Keratinocyte (primary cell): ENCODE measurements at regions not wholly inside any gene's neighbourhood (a gene's known extent, or its start where the extent isn't known, plus 50 kb on each side); places are given as distances from the start of the nearest gene placed in this dataset.

Experiments
- DNase-seq: peaks from one replicate; pipeline ENCODE4 v3.0.0-alpha.2; 2011; ENCODE audit warnings: low read depth, missing footprints, low spot score
- FAIRE-seq: peaks from 2 replicates; lab custom pipeline; 2011; peaks lifted over from hg19 to GRCh38; lab: Jason Lieb, UNC
- H2AFZ ChIP-seq: 2 replicates; pipeline ENCODE4 v1.6.0; 2012; ENCODE audit warnings: low read length, control low read depth, inconsistent platforms; ENCODE audit not compliant: control insufficient read depth
- H3K27ac ChIP-seq: 2 replicates; pipeline ENCODE4 v1.5.1; 2011; ENCODE audit warnings: low read length; ENCODE audit not compliant: control insufficient read depth, insufficient read depth
- H3K27me3 ChIP-seq: 3 replicates; pipeline ENCODE4 v1.6.0; 2011; ENCODE audit warnings: low read length; ENCODE audit not compliant: control insufficient read depth, insufficient read depth; ENCODE audit errors: extremely low read depth
- H3K36me3 ChIP-seq, 2 experiments: 2 replicates in 1 of 2; 3 replicates in 1 of 2; pipeline ENCODE4 v1.5.1; 2011; ENCODE audit warnings: low read length in 2 of 2, mild to moderate bottlenecking in 1 of 2; ENCODE audit not compliant: control insufficient read depth in 2 of 2, insufficient read depth in 2 of 2; ENCODE audit errors: extremely low read depth in 1 of 2
- H3K4me1 ChIP-seq: 3 replicates; pipeline ENCODE4 v1.5.1; 2011; ENCODE audit warnings: low read length; ENCODE audit not compliant: control insufficient read depth, insufficient read depth; ENCODE audit errors: extremely low read depth
- H3K4me2 ChIP-seq: 3 replicates; pipeline ENCODE4 v1.6.0; 2011; ENCODE audit warnings: low read depth, low read length; ENCODE audit not compliant: control insufficient read depth, insufficient read depth; ENCODE audit errors: extremely low read depth
- H3K4me3 ChIP-seq, 3 experiments: fragments of 200-600 bp in 1 of 3; sonication (generic) in 1 of 3; 2 replicates in 2 of 3; 3 replicates in 1 of 3; pipeline ENCODE4 v1.5.1; 2011 to 2016; ENCODE audit warnings: low read length in 3 of 3, mild to moderate bottlenecking in 3 of 3, control low read depth in 2 of 3, inconsistent platforms in 1 of 3, low read depth in 1 of 3, mixed read lengths in 1 of 3, mixed run types in 1 of 3, moderate library complexity in 1 of 3; ENCODE audit not compliant: control insufficient read depth in 2 of 3, insufficient read depth in 2 of 3; ENCODE audit errors: extremely low read depth in 1 of 3
- H3K79me2 ChIP-seq: 2 replicates; pipeline ENCODE4 v1.6.0; 2012; ENCODE audit warnings: low read length; ENCODE audit not compliant: control insufficient read depth, insufficient read depth
- H3K9ac ChIP-seq: 3 replicates; pipeline ENCODE4 v1.6.0; 2011; ENCODE audit warnings: low read length; ENCODE audit not compliant: control insufficient read depth, insufficient read depth; ENCODE audit errors: extremely low read depth
- H3K9me1 ChIP-seq: 3 replicates; pipeline ENCODE4 v1.6.0; 2011; ENCODE audit warnings: low read length; ENCODE audit not compliant: control insufficient read depth, insufficient read depth; ENCODE audit errors: extremely low read depth
- H3K9me3 ChIP-seq: 2 replicates; pipeline ENCODE4 v1.5.1; 2012; ENCODE audit warnings: low read depth, low read length; ENCODE audit not compliant: control insufficient read depth
- H4K20me1 ChIP-seq: 3 replicates; pipeline ENCODE4 v1.6.0; 2011; ENCODE audit warnings: low read length; ENCODE audit not compliant: control insufficient read depth, insufficient read depth; ENCODE audit errors: extremely low read depth
- CTCF ChIP-seq, 3 experiments: IDR thresholded peaks in 1 of 3; conservative IDR thresholded peaks in 1 of 3; optimal IDR thresholded peaks in 1 of 3; 2 replicates in 2 of 3; 3 replicates in 1 of 3; pipeline versions ENCODE3 to v1.5.1; 2011; ENCODE audit warnings: low read length in 3 of 3, mild to moderate bottlenecking in 3 of 3, moderate library complexity in 2 of 3, control low read depth in 1 of 3, inconsistent platforms in 1 of 3; ENCODE audit not compliant: insufficient read depth in 2 of 3; ENCODE audit errors: extremely low read depth in 1 of 3
- EZH2 ChIP-seq: IDR thresholded peaks from one replicate; pipeline ENCODE4 v1.6.1; 2012; ENCODE audit warnings: inconsistent platforms, mild to moderate bottlenecking, low read length, moderate library complexity
- dilution Hi-C: fragments of 300-500 bp; cut with MboI; formaldehyde crosslinking; loops from one replicate; pipeline ENCODE4 v1.7.0; 2020; ENCODE audit warnings: low sequenced_read_pairs; ENCODE audit not compliant: extremely low pct_ligation_motif_present

GRCh38 chr7:72490301-72490700 lies 78.2 kb upstream of the CALN1 start:
- H3K4me3 ChIP-seq, result no peak overlapping the region
- no peaks in the 10 kb centered on the region for H3K9me3 ChIP-seq
- no peaks in the 10 kb centered on the region for H3K36me3 ChIP-seq
- TF ChIP-seq CTCF (optimal IDR thresholded peaks at IDR 0.05 in 1 of 3, IDR thresholded peaks at IDR 0.05 in 1 of 3, conservative IDR thresholded peaks at IDR 0.05 in 1 of 3; ENCODE audit: extremely low read depth in 1 of 3, insufficient read depth in 2 of 3, low read length in 3 of 3), result no peak
- no peak for TF ChIP-seq EZH2
- dilution Hi-C loops, result no loop called here
- no peaks in the 10 kb centered on the region for H3K79me2 ChIP-seq
- no peak overlapping the region for H3K27ac ChIP-seq
- no peak overlapping the region for H3K4me2 ChIP-seq
- no peaks in the 10 kb centered on the region for H4K20me1 ChIP-seq
- H3K9ac ChIP-seq, result no peak overlapping the region
- no peak overlapping the region for H2AFZ ChIP-seq
- no peaks in the 10 kb centered on the region for H3K4me1 ChIP-seq
- no peaks in the 10 kb centered on the region for H3K9me1 ChIP-seq
- DNase-seq (no peak), FAIRE-seq (no peak)
- H3K27me3 ChIP-seq, result no peaks in the 10 kb centered on the region

GRCh38 chr7:72481934-72482333 lies 69.8 kb upstream of the CALN1 start:
- dilution Hi-C loops, result no loop called here
- FAIRE-seq (no peak), DNase-seq (no peak)
- no peak for TF ChIP-seq CTCF (optimal IDR thresholded peaks at IDR 0.05 in 1 of 3, IDR thresholded peaks at IDR 0.05 in 1 of 3, conservative IDR thresholded peaks at IDR 0.05 in 1 of 3; ENCODE audit: extremely low read depth in 1 of 3, insufficient read depth in 2 of 3, low read length in 3 of 3)
- no peak for TF ChIP-seq EZH2
- Histone ChIP-seq H3K27ac (no peak overlapping the region), H3K9me1 (no peaks in the 10 kb centered on the region), H3K27me3 (no peaks in the 10 kb centered on the region), H3K4me3 (no peak overlapping the region), H3K4me1 (no peaks in the 10 kb centered on the region), H3K36me3 (no peaks in the 10 kb centered on the region), H3K79me2 (no peaks in the 10 kb centered on the region), H2AFZ (no peak overlapping the region), H3K9ac (no peak overlapping the region), H4K20me1 (no peaks in the 10 kb centered on the region), H3K9me3 (no peaks in the 10 kb centered on the region), H3K4me2 (no peak overlapping the region)
